ENCODE measurements at regions not wholly inside any gene's neighbourhood (a gene's known extent, or its start where the extent isn't known, plus 50 kb on each side); places are given as distances from the start of the nearest gene placed in this dataset.

GRCh38 chr7:115549910-115550309, 480.7 kb downstream of the TFEC start:
- no peaks in the 10 kb centered on the region for H3K36me3 ChIP-seq (ENCODE audit: control insufficient read depth, insufficient read depth, low read length)
- no peak overlapping the region for H3K27ac ChIP-seq (ENCODE audit: insufficient read depth, low read depth, low read length, poor library complexity, severe bottlenecking)
- WGBS, 2 experiments, result 88 to 94% methylated on average over 2 of the region's 2 CpGs

GRCh38 chr7:115548756-115549155, 481.8 kb downstream of the TFEC start:
- no peaks in the 10 kb centered on the region for H3K4me1 ChIP-seq (ENCODE audit: control insufficient read depth, insufficient read depth, low read length)
- 86 to 94% methylated on average over 1 of the region's 1 CpG for WGBS, 2 experiments

More at GRCh38 chr7:115549910-115550309, 480.7 kb downstream of the TFEC start:
- Histone ChIP-seq H3K4me1 (ENCODE audit: control insufficient read depth, insufficient read depth, low read length) (no peaks in the 10 kb centered on the region), H3K9me3 (ENCODE audit: control insufficient read depth, low read length) (no peaks in the 10 kb centered on the region), H3K27me3 (ENCODE audit: control insufficient read depth, insufficient read depth, low read length, poor library complexity, severe bottlenecking) (no peaks in the 10 kb centered on the region), H3K4me3 (ENCODE audit: insufficient read depth, low read depth, low read length) (no peak overlapping the region)

GRCh38 chr7:115546790-115547189, 483.8 kb downstream of the TFEC start:
- no peaks in the 10 kb centered on the region for H3K36me3 ChIP-seq (ENCODE audit: control insufficient read depth, insufficient read depth, low read length)

More at GRCh38 chr7:115548756-115549155, 481.8 kb downstream of the TFEC start:
- Histone ChIP-seq H3K36me3 (ENCODE audit: control insufficient read depth, insufficient read depth, low read length) (no peaks in the 10 kb centered on the region), H3K4me3 (ENCODE audit: insufficient read depth, low read depth, low read length) (no peak overlapping the region), H3K9me3 (ENCODE audit: control insufficient read depth, low read length) (no peaks in the 10 kb centered on the region), H3K27me3 (ENCODE audit: control insufficient read depth, insufficient read depth, low read length, poor library complexity, severe bottlenecking) (no peaks in the 10 kb centered on the region), H3K27ac (ENCODE audit: insufficient read depth, low read depth, low read length, poor library complexity, severe bottlenecking) (no peak overlapping the region)

GRCh38 chr7:115533785-115534184, 496.8 kb downstream of the TFEC start:
- Histone ChIP-seq H3K4me1 (ENCODE audit: control insufficient read depth, insufficient read depth, low read length) (no peaks in the 10 kb centered on the region), H3K4me3 (ENCODE audit: insufficient read depth, low read depth, low read length) (no peak overlapping the region), H3K27me3 (ENCODE audit: control insufficient read depth, insufficient read depth, low read length, poor library complexity, severe bottlenecking) (no peaks in the 10 kb centered on the region), H3K9me3 (ENCODE audit: control insufficient read depth, low read length) (no peaks in the 10 kb centered on the region), H3K27ac (ENCODE audit: insufficient read depth, low read depth, low read length, poor library complexity, severe bottlenecking) (no peak overlapping the region), H3K36me3 (ENCODE audit: control insufficient read depth, insufficient read depth, low read length) (no peaks in the 10 kb centered on the region)
- WGBS, 2 experiments, result 86% methylated on average over 1 of the region's 1 CpG; no CpG with 5 or more reads in 1 of the 2 experiments

More at GRCh38 chr7:115546790-115547189, 483.8 kb downstream of the TFEC start:
- H3K27ac ChIP-seq (ENCODE audit: insufficient read depth, low read depth, low read length, poor library complexity, severe bottlenecking), result no peak overlapping the region
- H3K4me1 ChIP-seq (ENCODE audit: control insufficient read depth, insufficient read depth, low read length), result no peaks in the 10 kb centered on the region
- no peaks in the 10 kb centered on the region for H3K9me3 ChIP-seq (ENCODE audit: control insufficient read depth, low read length)
- no peak overlapping the region for H3K4me3 ChIP-seq (ENCODE audit: insufficient read depth, low read depth, low read length)
- no peaks in the 10 kb centered on the region for H3K27me3 ChIP-seq (ENCODE audit: control insufficient read depth, insufficient read depth, low read length, poor library complexity, severe bottlenecking)

- 19 to 20% methylated on average over 2 to 3 of the region's 3 CpGs for WGBS, 2 experiments
- Histone ChIP-seq H3K36me3 (ENCODE audit: control insufficient read depth, insufficient read depth, low read length) (no peaks in the 10 kb centered on the region), H3K9me3 (ENCODE audit: control insufficient read depth, low read length) (no peaks in the 10 kb centered on the region), H3K4me3 (ENCODE audit: insufficient read depth, low read depth, low read length) (no peak overlapping the region), H3K27me3 (ENCODE audit: control insufficient read depth, insufficient read depth, low read length, poor library complexity, severe bottlenecking) (no peaks in the 10 kb centered on the region), H3K4me1 (ENCODE audit: control insufficient read depth, insufficient read depth, low read length) (no peaks in the 10 kb centered on the region), H3K27ac (ENCODE audit: insufficient read depth, low read depth, low read length, poor library complexity, severe bottlenecking) (no peak overlapping the region)
Observed at GRCh38 chr7:115526278-115526677, 504.3 kb downstream of the TFEC start.

- Histone ChIP-seq H3K27ac (ENCODE audit: insufficient read depth, low read depth, low read length, poor library complexity, severe bottlenecking) (no peak overlapping the region), H3K4me3 (ENCODE audit: insufficient read depth, low read depth, low read length) (no peak overlapping the region), H3K4me1 (ENCODE audit: control insufficient read depth, insufficient read depth, low read length) (no peaks in the 10 kb centered on the region), H3K36me3 (ENCODE audit: control insufficient read depth, insufficient read depth, low read length) (no peaks in the 10 kb centered on the region), H3K9me3 (ENCODE audit: control insufficient read depth, low read length) (no peaks in the 10 kb centered on the region), H3K27me3 (ENCODE audit: control insufficient read depth, insufficient read depth, low read length, poor library complexity, severe bottlenecking) (no peaks in the 10 kb centered on the region)
- 85 to 90% methylated on average over 3 of the region's 3 CpGs for WGBS, 2 experiments
Observed at GRCh38 chr7:115522174-115522573, 508.4 kb downstream of the TFEC start.

- no peaks in the 10 kb centered on the region for H3K27me3 ChIP-seq (ENCODE audit: control insufficient read depth, insufficient read depth, low read length, poor library complexity, severe bottlenecking)
- 90 to 100% methylated on average over 2 of the region's 2 CpGs for WGBS, 2 experiments
- H3K36me3 ChIP-seq (ENCODE audit: control insufficient read depth, insufficient read depth, low read length), result no peaks in the 10 kb centered on the region
- H3K4me3 ChIP-seq (ENCODE audit: insufficient read depth, low read depth, low read length), result no peak overlapping the region
- H3K27ac ChIP-seq (ENCODE audit: insufficient read depth, low read depth, low read length, poor library complexity, severe bottlenecking), result no peak overlapping the region
- no peaks in the 10 kb centered on the region for H3K4me1 ChIP-seq (ENCODE audit: control insufficient read depth, insufficient read depth, low read length)
- H3K9me3 ChIP-seq (ENCODE audit: control insufficient read depth, low read length), result no peaks in the 10 kb centered on the region
Observed at GRCh38 chr7:115516341-115516740, 514.2 kb downstream of the TFEC start.

GRCh38 chr7:115511330-115511729, 519.2 kb downstream of the TFEC start:
- Histone ChIP-seq H3K27ac (ENCODE audit: insufficient read depth, low read depth, low read length, poor library complexity, severe bottlenecking) (no peak overlapping the region), H3K4me3 (ENCODE audit: insufficient read depth, low read depth, low read length) (no peak overlapping the region), H3K4me1 (ENCODE audit: control insufficient read depth, insufficient read depth, low read length) (no peaks in the 10 kb centered on the region), H3K36me3 (ENCODE audit: control insufficient read depth, insufficient read depth, low read length) (no peaks in the 10 kb centered on the region), H3K9me3 (ENCODE audit: control insufficient read depth, low read length) (no peaks in the 10 kb centered on the region), H3K27me3 (ENCODE audit: control insufficient read depth, insufficient read depth, low read length, poor library complexity, severe bottlenecking) (no peaks in the 10 kb centered on the region)
- WGBS, 2 experiments, result 100% methylated on average over 1 to 2 of the region's 3 CpGs

GRCh38 chr7:115505136-115505535, 525.4 kb downstream of the TFEC start:
- no peaks in the 10 kb centered on the region for H3K36me3 ChIP-seq (ENCODE audit: control insufficient read depth, insufficient read depth, low read length)
- no peak overlapping the region for H3K27ac ChIP-seq (ENCODE audit: insufficient read depth, low read depth, low read length, poor library complexity, severe bottlenecking)

GRCh38 chr7:115499956-115500355, 530.6 kb downstream of the TFEC start:
- Histone ChIP-seq H3K27ac (ENCODE audit: insufficient read depth, low read depth, low read length, poor library complexity, severe bottlenecking) (no peak overlapping the region), H3K4me3 (ENCODE audit: insufficient read depth, low read depth, low read length) (no peak overlapping the region), H3K36me3 (ENCODE audit: control insufficient read depth, insufficient read depth, low read length) (no peaks in the 10 kb centered on the region), H3K9me3 (ENCODE audit: control insufficient read depth, low read length) (no peaks in the 10 kb centered on the region), H3K27me3 (ENCODE audit: control insufficient read depth, insufficient read depth, low read length, poor library complexity, severe bottlenecking) (no peaks in the 10 kb centered on the region), H3K4me1 (ENCODE audit: control insufficient read depth, insufficient read depth, low read length) (no peaks in the 10 kb centered on the region)
- 82 to 94% methylated on average over 2 to 3 of the region's 3 CpGs for WGBS, 2 experiments

More at GRCh38 chr7:115505136-115505535, 525.4 kb downstream of the TFEC start:
- Histone ChIP-seq H3K4me1 (ENCODE audit: control insufficient read depth, insufficient read depth, low read length) (no peaks in the 10 kb centered on the region), H3K27me3 (ENCODE audit: control insufficient read depth, insufficient read depth, low read length, poor library complexity, severe bottlenecking) (no peaks in the 10 kb centered on the region), H3K4me3 (ENCODE audit: insufficient read depth, low read depth, low read length) (no peak overlapping the region), H3K9me3 (ENCODE audit: control insufficient read depth, low read length) (no peaks in the 10 kb centered on the region)

- no peak overlapping the region for H3K27ac ChIP-seq (ENCODE audit: insufficient read depth, low read depth, low read length, poor library complexity, severe bottlenecking)
- no peaks in the 10 kb centered on the region for H3K36me3 ChIP-seq (ENCODE audit: control insufficient read depth, insufficient read depth, low read length)
- no peak overlapping the region for H3K4me3 ChIP-seq (ENCODE audit: insufficient read depth, low read depth, low read length)
- H3K4me1 ChIP-seq (ENCODE audit: control insufficient read depth, insufficient read depth, low read length), result no peaks in the 10 kb centered on the region
- 92 to 96% methylated on average over 5 of the region's 5 CpGs for WGBS, 2 experiments
- no peaks in the 10 kb centered on the region for H3K27me3 ChIP-seq (ENCODE audit: control insufficient read depth, insufficient read depth, low read length, poor library complexity, severe bottlenecking)
- H3K9me3 ChIP-seq (ENCODE audit: control insufficient read depth, low read length), result no peaks in the 10 kb centered on the region
Observed at GRCh38 chr7:115496006-115496405, 534.6 kb downstream of the TFEC start.

All from ectodermal cell (in vitro differentiated cells).